Mammary epithelial cell (primary cell): ENCODE measurements at regions not wholly inside any gene's neighbourhood (a gene's known extent, or its start where the extent isn't known, plus 50 kb on each side); places are given as distances from the start of the nearest gene placed in this dataset.

ENCODE experiments used
- EZH2 ChIP-seq: IDR thresholded peaks from 2 replicates; pipeline ENCODE4 v1.6.1; 2012; ENCODE audit warnings: low read length, inconsistent platforms, borderline replicate concordance
- TF ChIP-seq, protein P1 (sequence below), 2 donors: IDR thresholded peaks in 1 of 2; conservative IDR thresholded peaks in 1 of 2; 2 replicates each; pipeline ENCODE4 v1.5.1; 2011 to 2012; ENCODE audit warnings: inconsistent platforms in 2 of 2, low read length in 2 of 2, mild to moderate bottlenecking in 2 of 2, control low read depth in 1 of 2, low read depth in 1 of 2; ENCODE audit not compliant: insufficient read depth in 1 of 2; ENCODE audit errors: extremely low read depth in 1 of 2

DNA sequence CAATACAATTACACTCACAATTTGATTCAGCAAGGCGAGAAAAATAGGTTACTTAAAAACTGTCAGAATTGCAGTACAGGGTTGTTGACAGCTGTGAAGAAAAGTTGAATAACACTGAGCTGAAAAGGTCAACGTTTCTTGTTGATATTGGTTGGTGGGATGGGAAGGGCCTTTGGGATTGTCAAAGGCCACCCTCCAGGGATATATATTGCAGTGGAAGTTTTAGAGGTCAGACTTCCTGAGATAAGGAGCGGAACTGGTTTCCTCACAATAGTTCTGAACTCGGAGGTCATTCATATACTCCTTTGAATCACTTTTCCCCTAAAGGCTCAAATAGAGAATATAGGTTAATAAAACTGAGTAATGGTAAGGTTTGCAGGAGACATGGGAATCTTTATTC lies 417.2 kb downstream of the RAPGEF2 start:
- TF ChIP-seq, protein P1, sequence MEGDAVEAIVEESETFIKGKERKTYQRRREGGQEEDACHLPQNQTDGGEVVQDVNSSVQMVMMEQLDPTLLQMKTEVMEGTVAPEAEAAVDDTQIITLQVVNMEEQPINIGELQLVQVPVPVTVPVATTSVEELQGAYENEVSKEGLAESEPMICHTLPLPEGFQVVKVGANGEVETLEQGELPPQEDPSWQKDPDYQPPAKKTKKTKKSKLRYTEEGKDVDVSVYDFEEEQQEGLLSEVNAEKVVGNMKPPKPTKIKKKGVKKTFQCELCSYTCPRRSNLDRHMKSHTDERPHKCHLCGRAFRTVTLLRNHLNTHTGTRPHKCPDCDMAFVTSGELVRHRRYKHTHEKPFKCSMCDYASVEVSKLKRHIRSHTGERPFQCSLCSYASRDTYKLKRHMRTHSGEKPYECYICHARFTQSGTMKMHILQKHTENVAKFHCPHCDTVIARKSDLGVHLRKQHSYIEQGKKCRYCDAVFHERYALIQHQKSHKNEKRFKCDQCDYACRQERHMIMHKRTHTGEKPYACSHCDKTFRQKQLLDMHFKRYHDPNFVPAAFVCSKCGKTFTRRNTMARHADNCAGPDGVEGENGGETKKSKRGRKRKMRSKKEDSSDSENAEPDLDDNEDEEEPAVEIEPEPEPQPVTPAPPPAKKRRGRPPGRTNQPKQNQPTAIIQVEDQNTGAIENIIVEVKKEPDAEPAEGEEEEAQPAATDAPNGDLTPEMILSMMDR (conservative IDR thresholded peaks at IDR 0.05 in 1 of 2, IDR thresholded peaks at IDR 0.05 in 1 of 2; ENCODE audit: extremely low read depth in 1 of 2, insufficient read depth in 1 of 2, low read depth in 1 of 2, low read length in 2 of 2), result no peak
- no peak for TF ChIP-seq EZH2
